ENCODE measurements at regions not wholly inside any gene's neighbourhood (a gene's known extent, or its start where the extent isn't known, plus 50 kb on each side); places are given as distances from the start of the nearest gene placed in this dataset.

- no peak for TF ChIP-seq CTCF (IDR thresholded peaks at IDR 0.05; ENCODE audit: borderline replicate concordance, extremely low read depth, insufficient read depth)
- no peak overlapping the region for H3K9ac ChIP-seq (ENCODE audit: low read length in 3 of 3)
- peaks cover 0 to 4% (median 2%) of the 10 kb centered on the region in 3 donors for H3K4me1 ChIP-seq (ENCODE audit: control insufficient read depth in 2 of 3, insufficient read depth in 2 of 3, low read depth in 1 of 3, low read length in 3 of 3)
- FAIRE-seq (no peak), DNase-seq (peak in 4 of 5 donors; percentile 54 to 80 (median 68))
- no peaks in the 10 kb centered on the region for H3K36me3 ChIP-seq (ENCODE audit: control insufficient read depth in 2 of 3, insufficient read depth in 3 of 3, low read length in 3 of 3)
- H3K9me3 ChIP-seq (ENCODE audit: control insufficient read depth in 2 of 3, insufficient read depth in 1 of 3, low read length in 3 of 3): no peaks in the 10 kb centered on the region
- intact Hi-C loops (cut with DNase I): no loop called here
- H3K4me3 ChIP-seq (ENCODE audit: low read length in 3 of 3): no peak overlapping the region
- H3K27me3 ChIP-seq (ENCODE audit: control insufficient read depth, insufficient read depth, low read length): no peaks in the 10 kb centered on the region
- no peak overlapping the region for H3K27ac ChIP-seq (ENCODE audit: low read depth in 2 of 2, low read length in 2 of 2)
These were observed 205.1 kb upstream of the FSCB start for GRCh38 chr14:44712024-44712815.

DNA sequence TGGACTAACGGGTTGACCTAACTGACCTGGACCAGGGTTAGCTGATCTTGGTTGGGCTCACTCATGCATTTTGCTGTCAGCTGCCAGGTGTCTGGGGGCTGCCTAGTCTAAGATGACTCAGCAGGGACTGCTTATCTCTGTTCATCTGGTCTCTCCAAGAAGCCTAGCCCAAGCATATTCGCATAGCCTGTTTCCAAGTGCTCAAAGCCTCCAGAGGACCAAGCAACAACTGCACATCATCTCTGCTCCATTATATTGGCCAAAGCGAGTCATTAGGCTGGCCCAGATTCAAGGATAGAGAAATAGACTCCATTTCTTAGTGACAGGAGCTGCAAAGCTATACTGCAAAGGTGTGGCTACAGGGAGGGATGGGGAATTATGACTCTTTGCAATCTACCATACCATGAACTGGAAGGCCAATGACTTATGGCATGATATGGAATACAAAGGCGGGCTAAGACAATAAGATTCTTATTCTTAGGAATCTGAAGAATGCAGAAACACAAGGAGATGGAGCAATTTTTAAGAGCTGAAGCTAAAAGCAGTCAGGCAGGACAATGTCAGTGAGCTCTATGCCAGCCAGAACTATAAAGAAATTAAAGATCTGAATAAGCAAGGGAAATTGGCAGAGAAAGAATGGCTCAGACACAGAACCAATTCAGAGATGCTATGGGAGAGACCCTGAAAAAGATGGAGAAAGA lies 194.6 kb upstream of the FSCB start:
- H3K4me3 ChIP-seq (ENCODE audit: low read length in 3 of 3): no peak overlapping the region

DNA sequence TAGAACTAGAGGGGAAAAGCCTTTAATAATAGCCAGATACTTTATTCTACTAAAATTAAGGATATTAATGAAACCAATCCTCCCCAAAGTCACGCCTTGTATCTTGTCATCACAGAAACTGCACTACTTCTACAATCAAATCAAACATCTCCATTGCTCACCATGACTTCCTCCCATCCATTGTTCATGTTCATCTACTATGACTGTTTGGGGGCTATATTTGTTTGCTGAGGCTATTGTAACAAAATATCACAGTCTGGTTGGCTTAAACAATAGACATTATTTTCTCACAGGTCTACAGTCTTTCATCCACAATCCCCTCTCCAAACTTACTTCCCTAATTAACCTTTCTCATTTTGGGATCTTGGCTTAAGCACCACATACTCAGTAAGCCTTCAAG lies 193.6 kb upstream of the FSCB start:
- Histone ChIP-seq H3K27me3 (ENCODE audit: control insufficient read depth, insufficient read depth, low read length) (no peaks in the 10 kb centered on the region), H3K36me3 (ENCODE audit: control insufficient read depth in 2 of 3, insufficient read depth in 3 of 3, low read length in 3 of 3) (no peaks in the 10 kb centered on the region), H3K9me3 (ENCODE audit: control insufficient read depth in 2 of 3, insufficient read depth in 1 of 3, low read length in 3 of 3) (no peaks in the 10 kb centered on the region), H3K4me1 (ENCODE audit: control insufficient read depth in 2 of 3, insufficient read depth in 2 of 3, low read depth in 1 of 3, low read length in 3 of 3) (no peaks in the 10 kb centered on the region), H3K9ac (ENCODE audit: low read length in 3 of 3) (no peak overlapping the region), H3K4me3 (ENCODE audit: low read length in 3 of 3) (no peak overlapping the region), H3K27ac (ENCODE audit: low read depth in 2 of 2, low read length in 2 of 2) (no peak overlapping the region)
- intact Hi-C loops (cut with DNase I): no loop called here
- FAIRE-seq (no peak), DNase-seq (no peak)
- TF ChIP-seq CTCF (IDR thresholded peaks at IDR 0.05; ENCODE audit: borderline replicate concordance, extremely low read depth, insufficient read depth): no peak

More for the DNA sequence above, 194.6 kb upstream of the FSCB start:
- H3K27ac ChIP-seq (ENCODE audit: low read depth in 2 of 2, low read length in 2 of 2): no peak overlapping the region
- intact Hi-C loops (cut with DNase I): no loop called here
- no peaks in the 10 kb centered on the region for H3K36me3 ChIP-seq (ENCODE audit: control insufficient read depth in 2 of 3, insufficient read depth in 3 of 3, low read length in 3 of 3)
- H3K4me1 ChIP-seq (ENCODE audit: control insufficient read depth in 2 of 3, insufficient read depth in 2 of 3, low read depth in 1 of 3, low read length in 3 of 3): no peaks in the 10 kb centered on the region
- FAIRE-seq (no peak), DNase-seq (no peak)
- no peaks in the 10 kb centered on the region for H3K9me3 ChIP-seq (ENCODE audit: control insufficient read depth in 2 of 3, insufficient read depth in 1 of 3, low read length in 3 of 3)
- H3K27me3 ChIP-seq (ENCODE audit: control insufficient read depth, insufficient read depth, low read length): no peaks in the 10 kb centered on the region
- no peak for TF ChIP-seq CTCF (IDR thresholded peaks at IDR 0.05; ENCODE audit: borderline replicate concordance, extremely low read depth, insufficient read depth)
- H3K9ac ChIP-seq (ENCODE audit: low read length in 3 of 3): no peak overlapping the region
